Caco-2 (cell line): ENCODE measurements at regions not wholly inside any gene's neighbourhood (a gene's known extent, or its start where the extent isn't known, plus 50 kb on each side); places are given as distances from the start of the nearest gene placed in this dataset.

ENCODE experiments used
- BruUV-seq: library from RNA; stranded (reverse); fragments of 400-500 nt; replicated peaks from 2 replicates; lab custom pipeline; 2021; lab: Mats Ljungman, UMichigan
- CTCF ChIA-PET: fragments of 300-600 bp; sonication (Branson Sonifier 250); formaldehyde crosslinking; loops from one replicate; lab custom pipeline; 2022; ENCODE audit warnings: antibody characterized with exemption; lab: Charles Lee
- POLR2A ChIA-PET: fragments of 300-600 bp; sonication (Branson Sonifier 250); formaldehyde crosslinking; loops from one replicate; lab custom pipeline; 2022; ENCODE audit warnings: antibody characterized with exemption; lab: Charles Lee
- DNase-seq, 2 experiments: peaks; one replicate each; pipeline versions ENCODE4 v3.0.0 to v3.0.0-alpha.2; 2020 to 2022
- H3K27me3 ChIP-seq: replicated peaks from 2 replicates; pipeline ENCODE4 v1.6.0; 2011; ENCODE audit warnings: low read length; ENCODE audit not compliant: control insufficient read depth, insufficient read depth
- H3K36me3 ChIP-seq: 2 replicates; pipeline ENCODE4 v1.5.1; 2011; ENCODE audit warnings: low read length; ENCODE audit not compliant: control insufficient read depth, insufficient read depth
- H3K4me1 ChIP-seq: fragments of 250-450 bp; sonication (Bioruptor Pico); 2 replicates; pipeline ENCODE4 v1.5.1; 2020; ENCODE audit warnings: mild to moderate bottlenecking
- H3K4me3 ChIP-seq: 2 replicates; pipeline ENCODE4 v1.5.1; 2011; ENCODE audit warnings: low read depth, mild to moderate bottlenecking, control low read depth, low read length
- H3K9me3 ChIP-seq: fragments of 250-450 bp; sonication (Bioruptor Pico); 2 replicates; pipeline ENCODE4 v1.5.1; 2020; ENCODE audit warnings: mild to moderate bottlenecking, moderate library complexity
- H3K27ac Mint-ChIP-seq: one replicate; pipeline ENCODE4 v1.8.0; 2022; ENCODE audit warnings: mixed read lengths; ENCODE audit not compliant: unreplicated experiment
- H3K27me3 Mint-ChIP-seq: one replicate; pipeline ENCODE4 v1.8.0; 2022; ENCODE audit warnings: mixed read lengths; ENCODE audit not compliant: insufficient read depth, unreplicated experiment
- H3K36me3 Mint-ChIP-seq: one replicate; pipeline ENCODE4 v1.8.0; 2022; ENCODE audit warnings: mild to moderate bottlenecking, mixed read lengths; ENCODE audit not compliant: insufficient read depth, unreplicated experiment
- H3K4me1 Mint-ChIP-seq: one replicate; pipeline ENCODE4 v1.8.0; 2022; ENCODE audit warnings: low read depth, mixed read lengths; ENCODE audit not compliant: unreplicated experiment
- H3K4me3 Mint-ChIP-seq: one replicate; pipeline ENCODE4 v1.8.0; 2022; ENCODE audit warnings: mild to moderate bottlenecking, moderate library complexity, mixed read lengths; ENCODE audit not compliant: unreplicated experiment
- H3K9me3 Mint-ChIP-seq: one replicate; pipeline ENCODE4 v1.8.0; 2022; ENCODE audit warnings: mixed read lengths; ENCODE audit not compliant: unreplicated experiment
- intact Hi-C: fragments of 100-400 bp; cut with micrococcal nuclease; formaldehyde crosslinking; loops from one replicate; pipeline ENCODE4 v1.10.0; 2022; ENCODE audit not compliant: unreplicated experiment
- TF ChIP-seq, protein P1 (sequence below), 2 experiments: fragments of 200-600 bp in 1 of 2; IDR thresholded peaks; 1 replicate in 1 of 2; 2 replicates in 1 of 2; pipeline versions ENCODE4 v1.5.1 to v1.8.0; 2011 to 2022; ENCODE audit warnings: antibody characterized with exemption in 1 of 2, control low read depth in 1 of 2, inconsistent platforms in 1 of 2, low read depth in 1 of 2, low read length in 1 of 2, mild to moderate bottlenecking in 1 of 2, moderate library complexity in 1 of 2; ENCODE audit not compliant: insufficient read depth in 1 of 2, severe bottlenecking in 1 of 2, unreplicated experiment in 1 of 2

GRCh38 chr6:67825201-67825895 is 809.7 kb upstream of the ADGRB3 start:
- Mint-ChIP-seq H3K9me3 (peaks cover 19% of the 10 kb centered on the region), H3K27me3 (no peaks in the 10 kb centered on the region), H3K27ac (no peak overlapping the region), H3K4me3 (no peak overlapping the region), H3K36me3 (no peaks in the 10 kb centered on the region), H3K4me1 (no peaks in the 10 kb centered on the region)
- DNase-seq: no peak
- ChIA-PET POLR2A (no interaction called here), CTCF (no interaction called here)
- Histone ChIP-seq H3K27me3 (no peaks in the 10 kb centered on the region), H3K4me3 (no peak overlapping the region), H3K9me3 (no peaks in the 10 kb centered on the region), H3K36me3 (no peaks in the 10 kb centered on the region), H3K4me1 (no peaks in the 10 kb centered on the region)
- BruUV-seq: no TSS peak
- TF ChIP-seq, protein P1, sequence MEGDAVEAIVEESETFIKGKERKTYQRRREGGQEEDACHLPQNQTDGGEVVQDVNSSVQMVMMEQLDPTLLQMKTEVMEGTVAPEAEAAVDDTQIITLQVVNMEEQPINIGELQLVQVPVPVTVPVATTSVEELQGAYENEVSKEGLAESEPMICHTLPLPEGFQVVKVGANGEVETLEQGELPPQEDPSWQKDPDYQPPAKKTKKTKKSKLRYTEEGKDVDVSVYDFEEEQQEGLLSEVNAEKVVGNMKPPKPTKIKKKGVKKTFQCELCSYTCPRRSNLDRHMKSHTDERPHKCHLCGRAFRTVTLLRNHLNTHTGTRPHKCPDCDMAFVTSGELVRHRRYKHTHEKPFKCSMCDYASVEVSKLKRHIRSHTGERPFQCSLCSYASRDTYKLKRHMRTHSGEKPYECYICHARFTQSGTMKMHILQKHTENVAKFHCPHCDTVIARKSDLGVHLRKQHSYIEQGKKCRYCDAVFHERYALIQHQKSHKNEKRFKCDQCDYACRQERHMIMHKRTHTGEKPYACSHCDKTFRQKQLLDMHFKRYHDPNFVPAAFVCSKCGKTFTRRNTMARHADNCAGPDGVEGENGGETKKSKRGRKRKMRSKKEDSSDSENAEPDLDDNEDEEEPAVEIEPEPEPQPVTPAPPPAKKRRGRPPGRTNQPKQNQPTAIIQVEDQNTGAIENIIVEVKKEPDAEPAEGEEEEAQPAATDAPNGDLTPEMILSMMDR (IDR thresholded peaks at IDR 0.05; ENCODE audit: insufficient read depth in 1 of 2, low read depth in 1 of 2, low read length in 1 of 2, severe bottlenecking in 1 of 2, unreplicated experiment in 1 of 2): no peak
- intact Hi-C loops: no loop called here

DNA sequence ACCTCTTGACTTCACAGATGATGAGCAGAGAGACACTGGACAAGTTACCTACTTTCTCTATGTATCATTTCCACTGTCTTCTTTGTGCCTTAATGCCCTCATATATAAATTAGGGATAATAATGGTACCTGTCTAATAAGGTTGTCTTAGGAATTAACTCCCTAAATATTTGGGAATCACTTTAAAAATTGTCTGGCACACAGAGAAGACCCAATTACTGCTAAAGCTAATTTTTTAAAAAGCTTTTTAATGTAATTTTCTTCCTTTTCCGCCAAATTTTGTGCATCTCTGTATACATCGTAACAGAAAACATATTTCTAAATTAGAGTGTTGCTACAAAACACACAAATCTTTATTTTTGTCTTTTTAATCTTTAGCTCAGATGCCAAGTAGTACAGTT is 816.8 kb upstream of the ADGRB3 start:
- TF ChIP-seq, protein P1 (IDR thresholded peaks at IDR 0.05; ENCODE audit: insufficient read depth in 1 of 2, low read depth in 1 of 2, low read length in 1 of 2, severe bottlenecking in 1 of 2, unreplicated experiment in 1 of 2): no peak
- Histone ChIP-seq H3K36me3 (no peaks in the 10 kb centered on the region), H3K9me3 (peaks cover 8% of the 10 kb centered on the region; the same call in 1 of the 2 replicates), H3K4me1 (no peaks in the 10 kb centered on the region), H3K27me3 (no peaks in the 10 kb centered on the region), H3K4me3 (no peak overlapping the region)
- DNase-seq: no peak
- no peak overlapping the region for H3K27ac Mint-ChIP-seq
- BruUV-seq: no TSS peak
- H3K4me3 Mint-ChIP-seq: no peak overlapping the region
- no peaks in the 10 kb centered on the region for H3K4me1 Mint-ChIP-seq
- H3K27me3 Mint-ChIP-seq: no peaks in the 10 kb centered on the region
- peaks cover 41% of the 10 kb centered on the region for H3K9me3 Mint-ChIP-seq
- intact Hi-C loops: no loop called here
- ChIA-PET CTCF (no interaction called here), POLR2A (no interaction called here)
- no peaks in the 10 kb centered on the region for H3K36me3 Mint-ChIP-seq

DNA sequence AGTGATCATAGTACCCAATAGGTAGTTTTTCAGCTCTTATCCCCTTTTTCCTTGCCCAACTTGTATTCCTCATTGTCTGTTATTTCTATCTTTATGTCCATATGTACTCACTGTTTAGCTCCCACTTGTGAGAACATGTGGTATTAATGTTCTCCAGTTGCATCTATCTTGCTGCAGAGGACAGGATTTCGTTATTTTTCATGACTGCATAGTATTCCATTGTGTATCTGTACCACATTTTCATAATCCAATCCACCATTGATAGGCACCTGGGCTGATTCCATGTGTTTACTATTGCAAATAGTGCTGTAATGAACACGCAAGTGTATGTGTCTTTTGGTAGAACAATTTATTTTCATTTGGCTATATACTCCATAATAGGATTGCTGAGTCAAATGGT is 819.5 kb upstream of the ADGRB3 start:
- POLR2A ChIA-PET: no interaction called here
- Histone ChIP-seq H3K27me3 (no peaks in the 10 kb centered on the region), H3K4me3 (no peak overlapping the region), H3K9me3 (peaks cover 13% of the 10 kb centered on the region; the same call in 1 of the 2 replicates), H3K4me1 (no peaks in the 10 kb centered on the region), H3K36me3 (no peaks in the 10 kb centered on the region)
- DNase-seq: no peak
- no peaks in the 10 kb centered on the region for H3K4me1 Mint-ChIP-seq
- TF ChIP-seq, protein P1 (IDR thresholded peaks at IDR 0.05; ENCODE audit: insufficient read depth in 1 of 2, low read depth in 1 of 2, low read length in 1 of 2, severe bottlenecking in 1 of 2, unreplicated experiment in 1 of 2): no peak
- no peaks in the 10 kb centered on the region for H3K27me3 Mint-ChIP-seq
- no peak overlapping the region for H3K27ac Mint-ChIP-seq
- intact Hi-C loops: no loop called here
- H3K4me3 Mint-ChIP-seq: no peak overlapping the region
- peaks cover 37% of the 10 kb centered on the region for H3K9me3 Mint-ChIP-seq
- no peaks in the 10 kb centered on the region for H3K36me3 Mint-ChIP-seq
- BruUV-seq: no TSS peak
- CTCF ChIA-PET: no interaction called here
